Gastroesophageal sphincter (tissue), 3 donors: ENCODE measurements at regions not wholly inside any gene's neighbourhood (a gene's known extent, or its start where the extent isn't known, plus 50 kb on each side); places are given as distances from the start of the nearest gene placed in this dataset.

Source experiments
- POLR2AphosphoS5 ChIP-seq: sonication (generic); formaldehyde crosslinking; IDR thresholded peaks from one replicate; pipeline ENCODE4 v1.6.1; 2017; ENCODE audit warnings: antibody characterized with exemption
- TF ChIP-seq, protein P1 (sequence below), 4 experiments: fragments of 200-600 bp in 2 of 4; fragments of 450-650 bp in 2 of 4; sonication (generic) in 1 of 4; IDR thresholded peaks; one replicate each; pipeline ENCODE4 v1.5.1; 2017 to 2019; ENCODE audit warnings: antibody characterized with exemption in 4 of 4, mild to moderate bottlenecking in 2 of 4, moderate library complexity in 2 of 4

DNA sequence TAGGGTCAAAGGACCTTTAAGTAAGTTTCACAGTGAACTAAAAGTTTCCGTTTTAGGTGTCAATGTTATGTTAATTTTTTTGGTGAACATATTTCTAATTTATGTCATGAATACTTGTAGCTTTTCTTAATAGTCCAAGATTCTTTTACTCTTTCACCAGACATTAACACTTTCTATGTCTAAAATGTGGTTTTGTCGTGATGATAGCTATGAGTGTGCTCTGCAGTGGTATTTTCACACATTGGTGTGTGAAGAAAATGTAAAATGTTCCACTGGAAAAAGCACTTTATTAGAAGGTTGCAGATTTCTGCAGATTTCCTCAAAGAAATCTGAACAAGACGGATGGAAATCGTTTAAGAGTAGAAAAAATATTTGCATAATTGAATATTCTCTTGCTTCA, 561.0 kb upstream of the ANKRD30A start:
- TF ChIP-seq, protein P1, sequence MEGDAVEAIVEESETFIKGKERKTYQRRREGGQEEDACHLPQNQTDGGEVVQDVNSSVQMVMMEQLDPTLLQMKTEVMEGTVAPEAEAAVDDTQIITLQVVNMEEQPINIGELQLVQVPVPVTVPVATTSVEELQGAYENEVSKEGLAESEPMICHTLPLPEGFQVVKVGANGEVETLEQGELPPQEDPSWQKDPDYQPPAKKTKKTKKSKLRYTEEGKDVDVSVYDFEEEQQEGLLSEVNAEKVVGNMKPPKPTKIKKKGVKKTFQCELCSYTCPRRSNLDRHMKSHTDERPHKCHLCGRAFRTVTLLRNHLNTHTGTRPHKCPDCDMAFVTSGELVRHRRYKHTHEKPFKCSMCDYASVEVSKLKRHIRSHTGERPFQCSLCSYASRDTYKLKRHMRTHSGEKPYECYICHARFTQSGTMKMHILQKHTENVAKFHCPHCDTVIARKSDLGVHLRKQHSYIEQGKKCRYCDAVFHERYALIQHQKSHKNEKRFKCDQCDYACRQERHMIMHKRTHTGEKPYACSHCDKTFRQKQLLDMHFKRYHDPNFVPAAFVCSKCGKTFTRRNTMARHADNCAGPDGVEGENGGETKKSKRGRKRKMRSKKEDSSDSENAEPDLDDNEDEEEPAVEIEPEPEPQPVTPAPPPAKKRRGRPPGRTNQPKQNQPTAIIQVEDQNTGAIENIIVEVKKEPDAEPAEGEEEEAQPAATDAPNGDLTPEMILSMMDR (IDR thresholded peaks at IDR 0.05), result no peak
- TF ChIP-seq POLR2AphosphoS5, result no peak
